ENCODE measurements at regions not wholly inside any gene's neighbourhood (a gene's known extent, or its start where the extent isn't known, plus 50 kb on each side); places are given as distances from the start of the nearest gene placed in this dataset.

- TF ChIP-seq MXI1 (IDR thresholded peaks at IDR 0.05; ENCODE audit: borderline replicate concordance, low read depth, low read length) (no peak), POLR2A (IDR thresholded peaks at IDR 0.05; ENCODE audit: low read depth, low read length) (no peak), RAD21 (IDR thresholded peaks at IDR 0.05; ENCODE audit: low read length) (no peak), ELK1 (IDR thresholded peaks at IDR 0.05; ENCODE audit: borderline replicate concordance, low read depth, low read length) (no peak), MAFK (IDR thresholded peaks at IDR 0.05; ENCODE audit: low read depth, low read length) (no peak), NFE2L2 (IDR thresholded peaks at IDR 0.05; ENCODE audit: low read depth, low read length) (no peak), BHLHE40 (IDR thresholded peaks at IDR 0.05; ENCODE audit: low read depth, low read length) (no peak), CEBPB (IDR thresholded peaks at IDR 0.05; ENCODE audit: low read depth, low read length) (no peak), RFX5 (IDR thresholded peaks at IDR 0.05; ENCODE audit: low read depth, low read length) (no peak), USF2 (IDR thresholded peaks at IDR 0.05; ENCODE audit: low read depth, low read length) (no peak), FOS (IDR thresholded peaks at IDR 0.05; ENCODE audit: low read depth, low read length) (no peak), SMC3 (IDR thresholded peaks at IDR 0.05; ENCODE audit: low read depth, low read length) (no peak), CTCF (conservative IDR thresholded peaks at IDR 0.05; ENCODE audit: low read depth, low read length) (no peak), RCOR1 (IDR thresholded peaks at IDR 0.05; ENCODE audit: insufficient replicate concordance, low read length) (no peak), CHD1 (IDR thresholded peaks at IDR 0.05; ENCODE audit: low read depth, low read length) (no peak), MAZ (IDR thresholded peaks at IDR 0.05; ENCODE audit: borderline replicate concordance, low read depth, low read length) (no peak)
- H3K79me1 ChIP-seq (ENCODE audit: low read depth in 1 of 2, low read length in 2 of 2) = no peaks in the 10 kb centered on the region
- ChIA-PET CTCF (no interaction called here), POLR2A (ENCODE audit: unreplicated experiment) (no interaction called here)
- dilution Hi-C loops (cut with HindIII; ENCODE audit: low sequenced_read_pairs, unreplicated experiment) = no loop called here
- no peaks in the 10 kb centered on the region for H3K36me3 ChIP-seq (ENCODE audit: control insufficient read depth, insufficient read depth, low read length)
- no peaks in the 10 kb centered on the region for H3K9me3 ChIP-seq (ENCODE audit: control insufficient read depth, insufficient read depth, low read length)
- ATAC-seq (ENCODE audit: low read depth) (no peak), DNase-seq (no peak)
- no peak overlapping the region for H3K4me3 ChIP-seq (ENCODE audit: insufficient read depth, low read depth, low read length)
- no peak overlapping the region for H2AK9ac ChIP-seq (replicated peaks; ENCODE audit: low read depth, low read length, poor library complexity)
- intact Hi-C loops (cut with micrococcal nuclease) = no loop called here
- H3K18ac ChIP-seq (ENCODE audit: low read depth, low read length) = no peak overlapping the region
- 20% methylated on average over 3 of the region's 4 CpGs; no CpG with 5 or more reads in 1 of the 2 experiments for WGBS, 2 experiments (ENCODE audit: extremely low coverage in 2 of 2, insufficient read length in 1 of 2)
- H2BK120ac ChIP-seq (ENCODE audit: low read depth, low read length) = no peak overlapping the region
- no peak overlapping the region for H3K4me2 ChIP-seq (ENCODE audit: low read depth, low read length)
- no peak overlapping the region for H3K9ac ChIP-seq (ENCODE audit: low read depth, low read length)
- H4K20me1 ChIP-seq (ENCODE audit: insufficient read depth, low read length) = no peaks in the 10 kb centered on the region
- peaks cover 49% of the 10 kb centered on the region for H3K27me3 ChIP-seq (ENCODE audit: control insufficient read depth, insufficient read depth, low read length)
- H3K9me1 ChIP-seq (ENCODE audit: insufficient read depth, low read length) = no peaks in the 10 kb centered on the region
- H3K27ac ChIP-seq (ENCODE audit: insufficient read depth, low read length) = no peak overlapping the region
- no peak overlapping the region for H3K4ac ChIP-seq (ENCODE audit: low read depth, low read length)
- no peak overlapping the region for H4K8ac ChIP-seq (ENCODE audit: low read depth in 2 of 2, low read length in 2 of 2)
- no peak overlapping the region for H2BK5ac ChIP-seq (ENCODE audit: low read depth, low read length, poor library complexity, severe bottlenecking)
- H3K4me1 ChIP-seq (ENCODE audit: control insufficient read depth, insufficient read depth, low read length) = no peaks in the 10 kb centered on the region
- H3K56ac ChIP-seq (ENCODE audit: extremely low read depth, insufficient read depth, low read length) = no peak overlapping the region
- H2AK5ac ChIP-seq (ENCODE audit: low read depth, low read length) = no peak overlapping the region
- no TSS peak for BruUV-seq (replicated peaks)
- no peak overlapping the region for H2BK15ac ChIP-seq (ENCODE audit: low read depth, low read length)
- no peak overlapping the region for H2BK20ac ChIP-seq (ENCODE audit: low read depth, low read length)
- H4K5ac ChIP-seq (ENCODE audit: low read depth, low read length) = no peak overlapping the region
- H3K23ac ChIP-seq (ENCODE audit: low read depth, low read length) = no peak overlapping the region
- in situ Hi-C loops (cut with MboI; ENCODE audit: low sequenced_read_pairs) = no loop called here
- H3K14ac ChIP-seq (replicated peaks; ENCODE audit: low read depth, low read length) = no peak overlapping the region
- H2AFZ ChIP-seq (replicated peaks; ENCODE audit: low read length, poor library complexity) = no peak overlapping the region
- H4K91ac ChIP-seq (ENCODE audit: insufficient read depth, low read depth, low read length) = no peak overlapping the region
Observed at GRCh38 chr1:157189096-157189495, 50.9 kb upstream of the ETV3 start.
